OCI-M1 (cell line): ENCODE measurements at regions not wholly inside any gene's neighbourhood (a gene's known extent, or its start where the extent isn't known, plus 50 kb on each side); places are given as distances from the start of the nearest gene placed in this dataset.

Experiments used
- DNase-seq: peaks from one replicate; lab custom pipeline; 2025; lab: John Stamatoyannopoulos, UW

- no peak for DNase-seq
These were observed 200.5 kb downstream of the TRIM29 start for GRCh38 chr11:119937412-119937811.

GRCh38 chr11:119936426-119936825, 201.5 kb downstream of the TRIM29 start:
- no peak for DNase-seq

GRCh38 chr11:119935349-119935925, 202.5 kb downstream of the TRIM29 start:
- no peak for DNase-seq

GRCh38 chr11:119934866-119935265, 203.0 kb downstream of the TRIM29 start:
- DNase-seq: no peak

GRCh38 chr11:119934267-119934666, 203.6 kb downstream of the TRIM29 start:
- no peak for DNase-seq

GRCh38 chr11:119933584-119933983, 204.3 kb downstream of the TRIM29 start:
- DNase-seq: no peak

GRCh38 chr11:119932828-119933562, 204.0 kb upstream of the NECTIN1 start:
- DNase-seq: no peak

- peak; percentile 24 for DNase-seq
These were observed 199.0 kb upstream of the NECTIN1 start for GRCh38 chr11:119928047-119928446.

GRCh38 chr11:119924017-119924416, 195.0 kb upstream of the NECTIN1 start:
- peak; percentile 19 for DNase-seq

GRCh38 chr11:119921571-119921970, 192.6 kb upstream of the NECTIN1 start:
- no peak for DNase-seq

- DNase-seq: no peak
These were observed 191.8 kb upstream of the NECTIN1 start for GRCh38 chr11:119920666-119921387.

GRCh38 chr11:119919656-119920055, 190.7 kb upstream of the NECTIN1 start:
- DNase-seq: no peak

- no peak for DNase-seq
These were observed 189.3 kb upstream of the NECTIN1 start for GRCh38 chr11:119918347-119918746.

GRCh38 chr11:119916568-119916967, 187.6 kb upstream of the NECTIN1 start:
- no peak for DNase-seq

GRCh38 chr11:119912229-119912628, 183.2 kb upstream of the NECTIN1 start:
- DNase-seq: no peak

- no peak for DNase-seq
These were observed 181.7 kb upstream of the NECTIN1 start for GRCh38 chr11:119910650-119911049.

GRCh38 chr11:119910051-119910450, 181.1 kb upstream of the NECTIN1 start:
- no peak for DNase-seq

- no peak for DNase-seq
These were observed 180.5 kb upstream of the NECTIN1 start for GRCh38 chr11:119909495-119909894.

- DNase-seq: no peak
These were observed 180.1 kb upstream of the NECTIN1 start for GRCh38 chr11:119909077-119909476.

GRCh38 chr11:119908573-119908904, 179.5 kb upstream of the NECTIN1 start:
- no peak for DNase-seq

- DNase-seq: no peak
These were observed 179.0 kb upstream of the NECTIN1 start for GRCh38 chr11:119907878-119908572.

GRCh38 chr11:119907122-119907851, 178.3 kb upstream of the NECTIN1 start:
- no peak for DNase-seq
